Astrocyte (in vitro differentiated cells and primary cell): ENCODE measurements at regions not wholly inside any gene's neighbourhood (a gene's known extent, or its start where the extent isn't known, plus 50 kb on each side); places are given as distances from the start of the nearest gene placed in this dataset.
"Not testable (repeated sequence)": the region's sequence is repeated elsewhere in the genome, so short reads cannot be mapped to it uniquely, and the experiment has no call there.

Experiments
- DNase-seq: peaks from one replicate; pipeline ENCODE4 v3.0.0-alpha.2; 2010; ENCODE audit warnings: low read depth
- FAIRE-seq: peaks from 2 replicates; lab custom pipeline; 2011; peaks lifted over from hg19 to GRCh38; lab: Jason Lieb, UNC
- H2AFZ ChIP-seq: 2 replicates; pipeline ENCODE4 v1.6.0; 2012; ENCODE audit warnings: low read depth, low read length, inconsistent platforms
- H3K27ac ChIP-seq: 2 replicates; pipeline ENCODE4 v1.5.1; 2011; ENCODE audit warnings: low read depth, low read length, inconsistent platforms
- H3K27me3 ChIP-seq: 2 replicates; pipeline ENCODE4 v1.6.0; 2011; ENCODE audit warnings: low read length, inconsistent platforms; ENCODE audit not compliant: insufficient read depth
- H3K36me3 ChIP-seq: 2 replicates; pipeline ENCODE4 v1.5.1; 2011; ENCODE audit warnings: low read length, inconsistent platforms; ENCODE audit not compliant: insufficient read depth
- H3K4me1 ChIP-seq: 2 replicates; pipeline ENCODE4 v1.5.1; 2011; ENCODE audit warnings: low read length, inconsistent platforms; ENCODE audit not compliant: insufficient read depth
- H3K4me2 ChIP-seq: 2 replicates; pipeline ENCODE4 v1.6.0; 2012; ENCODE audit warnings: low read length, inconsistent platforms
- H3K4me3 ChIP-seq: 2 replicates; pipeline ENCODE4 v1.5.1; 2011; ENCODE audit warnings: low read depth, mild to moderate bottlenecking, low read length, inconsistent platforms; ENCODE audit not compliant: insufficient read depth
- H3K79me2 ChIP-seq: 2 replicates; pipeline ENCODE4 v1.6.0; 2012; ENCODE audit warnings: mild to moderate bottlenecking, low read length, inconsistent platforms; ENCODE audit not compliant: insufficient read depth
- H3K9ac ChIP-seq: 2 replicates; pipeline ENCODE4 v1.6.0; 2012; ENCODE audit warnings: mild to moderate bottlenecking, low read length, inconsistent platforms
- H3K9me3 ChIP-seq: 2 replicates; pipeline ENCODE4 v1.5.1; 2012; ENCODE audit warnings: low read depth, mild to moderate bottlenecking, low read length, inconsistent platforms; ENCODE audit not compliant: insufficient read depth
- H4K20me1 ChIP-seq: 2 replicates; pipeline ENCODE4 v1.6.0; 2012; ENCODE audit warnings: low read length, inconsistent platforms; ENCODE audit not compliant: insufficient read depth
- H3K27ac Mint-ChIP-seq: one replicate; pipeline ENCODE4 v1.8.0; 2021; ENCODE audit warnings: mild to moderate bottlenecking, mixed read lengths; ENCODE audit not compliant: unreplicated experiment
- H3K27me3 Mint-ChIP-seq: one replicate; pipeline ENCODE4 v1.8.0; 2021; ENCODE audit warnings: low read depth, mixed read lengths; ENCODE audit not compliant: unreplicated experiment
- H3K36me3 Mint-ChIP-seq: one replicate; pipeline ENCODE4 v1.8.0; 2021; ENCODE audit warnings: low read depth, mixed read lengths; ENCODE audit not compliant: unreplicated experiment
- H3K4me1 Mint-ChIP-seq: one replicate; pipeline ENCODE4 v1.8.0; 2021; ENCODE audit warnings: low read depth, mixed read lengths; ENCODE audit not compliant: unreplicated experiment
- H3K4me3 Mint-ChIP-seq: one replicate; pipeline ENCODE4 v1.8.0; 2021; ENCODE audit warnings: mild to moderate bottlenecking, moderate library complexity, mixed read lengths; ENCODE audit not compliant: unreplicated experiment
- H3K9me3 Mint-ChIP-seq: one replicate; pipeline ENCODE4 v1.8.0; 2021; ENCODE audit warnings: mild to moderate bottlenecking, mixed read lengths; ENCODE audit not compliant: unreplicated experiment
- CTCF ChIP-seq: IDR thresholded peaks from 2 replicates; pipeline ENCODE4 v1.5.1; 2011; ENCODE audit warnings: low read depth, mild to moderate bottlenecking, inconsistent platforms, low read length, moderate library complexity; ENCODE audit not compliant: insufficient read depth
- EZH2 ChIP-seq: IDR thresholded peaks from 2 replicates; pipeline ENCODE4 v1.6.1; 2012; ENCODE audit warnings: mild to moderate bottlenecking, low read length, inconsistent platforms; ENCODE audit not compliant: insufficient read depth

GRCh38 chr13:81171065-81171647 is 830.2 kb upstream of the SPRY2 start:
- Mint-ChIP-seq H3K4me1 (no peaks in the 10 kb centered on the region), H3K27ac (no peak overlapping the region), H3K27me3 (no peaks in the 10 kb centered on the region), H3K9me3 (no peaks in the 10 kb centered on the region), H3K36me3 (no peaks in the 10 kb centered on the region), H3K4me3 (no peak overlapping the region)
- Histone ChIP-seq H3K27me3 (no peaks in the 10 kb centered on the region), H3K36me3 (no peaks in the 10 kb centered on the region), H3K79me2 (no peaks in the 10 kb centered on the region), H3K9ac (no peak overlapping the region), H3K9me3 (no peaks in the 10 kb centered on the region), H3K4me1 (no peaks in the 10 kb centered on the region), H3K27ac (no peak overlapping the region), H3K4me2 (no peak overlapping the region), H2AFZ (no peak overlapping the region), H4K20me1 (no peaks in the 10 kb centered on the region), H3K4me3 (no peak overlapping the region)
- TF ChIP-seq EZH2, result no peak
- TF ChIP-seq CTCF, result peak; percentile 57
- DNase-seq (no peak), FAIRE-seq (no peak)

GRCh38 chr13:81163823-81164222 is 822.9 kb upstream of the SPRY2 start:
- not testable (repeated sequence) for H3K9me3 ChIP-seq, H3K4me1 ChIP-seq, H3K4me1 Mint-ChIP-seq, H3K79me2 ChIP-seq, H3K4me3 ChIP-seq, H3K27ac Mint-ChIP-seq, H3K9ac ChIP-seq, FAIRE-seq, H3K27me3 ChIP-seq, H2AFZ ChIP-seq, H4K20me1 ChIP-seq, H3K4me3 Mint-ChIP-seq, H3K27ac ChIP-seq, H3K36me3 ChIP-seq, H3K36me3 Mint-ChIP-seq, H3K4me2 ChIP-seq, H3K9me3 Mint-ChIP-seq, DNase-seq, H3K27me3 Mint-ChIP-seq

GRCh38 chr13:81153478-81153877 is 812.6 kb upstream of the SPRY2 start:
- no peaks in the 10 kb centered on the region for H3K27me3 ChIP-seq
- H3K79me2 ChIP-seq, result no peaks in the 10 kb centered on the region
- no peak overlapping the region for H3K9ac ChIP-seq
- TF ChIP-seq CTCF, result no peak
- TF ChIP-seq EZH2, result no peak
- H2AFZ ChIP-seq, result no peak overlapping the region
- DNase-seq (no peak), FAIRE-seq (no peak)
- H3K4me1 ChIP-seq, result no peaks in the 10 kb centered on the region
- Mint-ChIP-seq H3K4me3 (no peak overlapping the region), H3K4me1 (no peaks in the 10 kb centered on the region), H3K27me3 (no peaks in the 10 kb centered on the region), H3K9me3 (peaks cover 2% of the 10 kb centered on the region), H3K36me3 (no peaks in the 10 kb centered on the region), H3K27ac (no peak overlapping the region)
- H3K27ac ChIP-seq, result no peak overlapping the region
- H4K20me1 ChIP-seq, result no peaks in the 10 kb centered on the region
- H3K4me2 ChIP-seq, result no peak overlapping the region
- H3K4me3 ChIP-seq, result no peak overlapping the region
- H3K36me3 ChIP-seq, result no peaks in the 10 kb centered on the region
- H3K9me3 ChIP-seq, result no peaks in the 10 kb centered on the region
